ENCODE measurements at regions not wholly inside any gene's neighbourhood (a gene's known extent, or its start where the extent isn't known, plus 50 kb on each side); places are given as distances from the start of the nearest gene placed in this dataset.
"Not testable (repeated sequence)": the region's sequence is repeated elsewhere in the genome, so short reads cannot be mapped to it uniquely, and the experiment has no call there.

- no peak for DNase-seq
Measured at GRCh38 chr3:110344487-110344886, 727.1 kb upstream of the NECTIN3 start.

GRCh38 chr3:110344897-110345767 lies 726.5 kb upstream of the NECTIN3 start:
- no peak for DNase-seq

- DNase-seq, result no peak
Measured at GRCh38 chr3:110349295-110349694, 722.3 kb upstream of the NECTIN3 start.

- DNase-seq, result no peak
Measured at GRCh38 chr3:110352841-110353604, 718.6 kb upstream of the NECTIN3 start.

GRCh38 chr3:110362751-110363150 lies 708.9 kb upstream of the NECTIN3 start:
- DNase-seq, result no peak

GRCh38 chr3:110367289-110367688 lies 704.3 kb upstream of the NECTIN3 start:
- DNase-seq, result not testable (repeated sequence)

- no peak for DNase-seq
Measured at GRCh38 chr3:110375751-110376518, 695.7 kb upstream of the NECTIN3 start.

- DNase-seq, result no peak
Measured at GRCh38 chr3:110378481-110378880, 693.1 kb upstream of the NECTIN3 start.

- DNase-seq, result no peak
Measured at GRCh38 chr3:110381992-110382391, 689.6 kb upstream of the NECTIN3 start.

- no peak for DNase-seq
Measured at GRCh38 chr3:110383356-110383755, 688.3 kb upstream of the NECTIN3 start.

- DNase-seq, result no peak
Measured at GRCh38 chr3:110384601-110385000, 687.0 kb upstream of the NECTIN3 start.

GRCh38 chr3:110389005-110389404 lies 682.6 kb upstream of the NECTIN3 start:
- no peak for DNase-seq

- DNase-seq, result no peak
Measured at GRCh38 chr3:110390372-110390771, 681.2 kb upstream of the NECTIN3 start.

- no peak for DNase-seq
Measured at GRCh38 chr3:110391042-110391441, 680.6 kb upstream of the NECTIN3 start.

- DNase-seq, result no peak
Measured at GRCh38 chr3:110391640-110392395, 679.8 kb upstream of the NECTIN3 start.

GRCh38 chr3:110393941-110394340 lies 677.7 kb upstream of the NECTIN3 start:
- DNase-seq, result peak; percentile 19

GRCh38 chr3:110397115-110397514 lies 674.5 kb upstream of the NECTIN3 start:
- no peak for DNase-seq

GRCh38 chr3:110400315-110400714 lies 671.3 kb upstream of the NECTIN3 start:
- DNase-seq, result no peak

GRCh38 chr3:110405830-110406585 lies 665.6 kb upstream of the NECTIN3 start:
- no peak for DNase-seq

GRCh38 chr3:110413266-110413665 lies 658.4 kb upstream of the NECTIN3 start:
- no peak for DNase-seq

All from femur (tissue), 1 donor.